ENCODE measurements at regions not wholly inside any gene's neighbourhood (a gene's known extent, or its start where the extent isn't known, plus 50 kb on each side); places are given as distances from the start of the nearest gene placed in this dataset.

DNA sequence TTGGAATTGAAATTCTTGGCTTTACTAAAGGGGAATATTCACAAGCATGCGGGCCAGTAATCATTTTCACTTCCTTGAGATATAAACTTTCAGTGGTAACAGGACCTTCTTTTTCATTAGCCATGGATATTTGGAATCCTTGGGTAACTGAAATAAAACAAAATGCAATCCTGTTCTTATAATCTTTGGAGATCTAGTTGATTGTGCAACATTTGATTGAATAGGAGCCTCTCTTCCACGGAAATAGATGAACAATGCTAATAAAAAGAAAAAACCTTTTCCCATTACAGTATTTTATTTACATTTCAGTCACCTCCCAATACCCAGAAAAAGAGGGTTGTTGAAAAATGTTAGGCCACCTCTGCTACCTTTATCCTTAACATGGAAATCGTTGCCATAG lies 225.6 kb downstream of the MAP2K6 start:
- TF ChIP-seq, protein P1, sequence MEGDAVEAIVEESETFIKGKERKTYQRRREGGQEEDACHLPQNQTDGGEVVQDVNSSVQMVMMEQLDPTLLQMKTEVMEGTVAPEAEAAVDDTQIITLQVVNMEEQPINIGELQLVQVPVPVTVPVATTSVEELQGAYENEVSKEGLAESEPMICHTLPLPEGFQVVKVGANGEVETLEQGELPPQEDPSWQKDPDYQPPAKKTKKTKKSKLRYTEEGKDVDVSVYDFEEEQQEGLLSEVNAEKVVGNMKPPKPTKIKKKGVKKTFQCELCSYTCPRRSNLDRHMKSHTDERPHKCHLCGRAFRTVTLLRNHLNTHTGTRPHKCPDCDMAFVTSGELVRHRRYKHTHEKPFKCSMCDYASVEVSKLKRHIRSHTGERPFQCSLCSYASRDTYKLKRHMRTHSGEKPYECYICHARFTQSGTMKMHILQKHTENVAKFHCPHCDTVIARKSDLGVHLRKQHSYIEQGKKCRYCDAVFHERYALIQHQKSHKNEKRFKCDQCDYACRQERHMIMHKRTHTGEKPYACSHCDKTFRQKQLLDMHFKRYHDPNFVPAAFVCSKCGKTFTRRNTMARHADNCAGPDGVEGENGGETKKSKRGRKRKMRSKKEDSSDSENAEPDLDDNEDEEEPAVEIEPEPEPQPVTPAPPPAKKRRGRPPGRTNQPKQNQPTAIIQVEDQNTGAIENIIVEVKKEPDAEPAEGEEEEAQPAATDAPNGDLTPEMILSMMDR (IDR thresholded peaks at IDR 0.05): no peak
- TF ChIP-seq EP300 (IDR thresholded peaks at IDR 0.05) (no peak), POLR2A (IDR thresholded peaks at IDR 0.05) (no peak), POLR2AphosphoS5 (IDR thresholded peaks at IDR 0.05) (no peak)

Data from suprapubic skin (tissue), 4 donors.